Peyer's patch (tissue), 4 donors: ENCODE measurements at regions not wholly inside any gene's neighbourhood (a gene's known extent, or its start where the extent isn't known, plus 50 kb on each side); places are given as distances from the start of the nearest gene placed in this dataset.

Source experiments
- DNase-seq, 3 donors: peaks; one replicate each; pipeline ENCODE4 v3.0.0-alpha.2; 2017 to 2019
- H3K27ac ChIP-seq, 4 donors: fragments of 200-600 bp; sonication (generic); one replicate each; pipeline ENCODE4 v1.5.1; 2016 to 2019
- H3K27me3 ChIP-seq, 2 donors: fragments of 200-600 bp; sonication (generic); one replicate each; pipeline ENCODE4 v1.5.1; 2019
- H3K36me3 ChIP-seq, 3 donors: fragments of 200-600 bp; sonication (generic); one replicate each; pipeline ENCODE4 v1.5.1; 2016 to 2019
- H3K4me1 ChIP-seq, 4 donors: fragments of 200-600 bp; sonication (generic); one replicate each; pipeline ENCODE4 v1.5.1; 2016 to 2019
- H3K4me3 ChIP-seq, 4 donors: fragments of 200-600 bp; sonication (generic); 1 replicate in 3 of 4; 2 replicates in 1 of 4; pipeline ENCODE4 v1.5.1; 2016 to 2019; ENCODE audit warnings: mild to moderate bottlenecking in 1 of 4
- H3K9me3 ChIP-seq, 4 donors: fragments of 200-600 bp; sonication (generic); one replicate each; pipeline ENCODE4 v1.5.1; 2016 to 2019; ENCODE audit warnings: mild to moderate bottlenecking in 1 of 4
- POLR2A ChIP-seq, 2 donors: fragments of 450-650 bp; IDR thresholded peaks; one replicate each; pipeline ENCODE4 v1.5.1; 2017; ENCODE audit warnings: antibody characterized with exemption in 2 of 2, mild to moderate bottlenecking in 2 of 2, moderate library complexity in 2 of 2
- TF ChIP-seq, protein P1 (sequence below), 6 experiments: fragments of 450-650 bp in 4 of 6; fragments of 200-600 bp in 2 of 6; sonication (generic) in 1 of 6; IDR thresholded peaks; one replicate each; pipeline ENCODE4 v1.5.1; 2017 to 2019; ENCODE audit warnings: antibody characterized with exemption in 6 of 6, mild to moderate bottlenecking in 3 of 6, moderate library complexity in 1 of 6

DNA sequence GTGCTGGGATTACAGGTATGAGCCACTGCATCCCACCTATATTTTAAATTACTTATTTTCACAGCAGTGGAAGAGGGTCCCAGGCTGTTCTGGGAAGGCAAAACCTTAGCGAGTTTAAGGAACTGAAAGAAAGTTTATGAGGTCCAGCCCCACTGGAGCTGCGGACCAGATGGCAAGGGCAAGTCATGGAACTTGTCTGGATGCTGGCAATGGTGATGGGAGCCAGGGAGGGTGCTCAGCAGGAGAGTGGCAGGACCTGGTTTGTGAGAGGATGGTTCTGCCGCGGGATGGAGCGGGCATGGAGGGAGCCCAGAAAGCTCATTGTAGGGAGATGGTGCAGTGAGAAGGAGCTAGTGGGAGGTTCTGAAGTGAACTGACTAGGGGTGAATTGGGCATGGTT, 50.6 kb upstream of the SLC45A1 start:
- Histone ChIP-seq H3K27ac (no peak overlapping the region), H3K4me1 (no peaks in the 10 kb centered on the region), H3K9me3 (no peaks in the 10 kb centered on the region), H3K27me3 (no peaks in the 10 kb centered on the region), H3K4me3 (no peak overlapping the region), H3K36me3 (no peaks in the 10 kb centered on the region)
- TF ChIP-seq, protein P1, sequence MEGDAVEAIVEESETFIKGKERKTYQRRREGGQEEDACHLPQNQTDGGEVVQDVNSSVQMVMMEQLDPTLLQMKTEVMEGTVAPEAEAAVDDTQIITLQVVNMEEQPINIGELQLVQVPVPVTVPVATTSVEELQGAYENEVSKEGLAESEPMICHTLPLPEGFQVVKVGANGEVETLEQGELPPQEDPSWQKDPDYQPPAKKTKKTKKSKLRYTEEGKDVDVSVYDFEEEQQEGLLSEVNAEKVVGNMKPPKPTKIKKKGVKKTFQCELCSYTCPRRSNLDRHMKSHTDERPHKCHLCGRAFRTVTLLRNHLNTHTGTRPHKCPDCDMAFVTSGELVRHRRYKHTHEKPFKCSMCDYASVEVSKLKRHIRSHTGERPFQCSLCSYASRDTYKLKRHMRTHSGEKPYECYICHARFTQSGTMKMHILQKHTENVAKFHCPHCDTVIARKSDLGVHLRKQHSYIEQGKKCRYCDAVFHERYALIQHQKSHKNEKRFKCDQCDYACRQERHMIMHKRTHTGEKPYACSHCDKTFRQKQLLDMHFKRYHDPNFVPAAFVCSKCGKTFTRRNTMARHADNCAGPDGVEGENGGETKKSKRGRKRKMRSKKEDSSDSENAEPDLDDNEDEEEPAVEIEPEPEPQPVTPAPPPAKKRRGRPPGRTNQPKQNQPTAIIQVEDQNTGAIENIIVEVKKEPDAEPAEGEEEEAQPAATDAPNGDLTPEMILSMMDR (IDR thresholded peaks at IDR 0.05) = no peak
- TF ChIP-seq POLR2A (IDR thresholded peaks at IDR 0.05) = no peak
- DNase-seq = no peak

GRCh38 chr1:8266436-8267165, 51.3 kb upstream of the SLC45A1 start:
- Histone ChIP-seq H3K4me1 (no peaks in the 10 kb centered on the region), H3K4me3 (no peak overlapping the region), H3K36me3 (no peaks in the 10 kb centered on the region), H3K9me3 (no peaks in the 10 kb centered on the region), H3K27ac (peak overlapping the region in 1 of 4 donors; percentile 19), H3K27me3 (no peaks in the 10 kb centered on the region)
- DNase-seq = no peak
- TF ChIP-seq, protein P1 (IDR thresholded peaks at IDR 0.05) = no peak
- TF ChIP-seq POLR2A (IDR thresholded peaks at IDR 0.05) = no peak

DNA sequence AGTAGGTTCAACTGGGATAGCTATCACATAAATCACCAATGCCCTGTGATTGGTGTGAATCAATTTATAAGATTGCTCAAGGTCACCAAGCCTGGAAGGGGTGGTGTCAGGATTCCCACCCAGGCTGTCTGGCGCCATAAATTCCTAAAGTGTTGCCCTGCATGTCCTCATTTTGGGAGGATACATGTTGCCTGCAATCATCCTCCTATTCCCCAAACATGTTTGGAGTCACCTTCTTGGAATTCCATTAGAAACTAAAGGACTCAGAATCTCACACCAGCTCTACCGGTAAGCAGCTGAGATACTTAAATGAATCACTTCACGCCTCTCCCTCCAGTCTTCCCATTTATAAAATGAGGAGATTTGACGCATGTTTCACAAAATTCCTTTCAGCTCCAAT, 54.1 kb upstream of the SLC45A1 start:
- Histone ChIP-seq H3K4me3 (no peak overlapping the region), H3K27me3 (no peaks in the 10 kb centered on the region), H3K4me1 (peaks cover 0 to 11% (median 3%) of the 10 kb centered on the region in 4 donors), H3K9me3 (no peaks in the 10 kb centered on the region), H3K27ac (no peak overlapping the region), H3K36me3 (no peaks in the 10 kb centered on the region)
- TF ChIP-seq, protein P1 (IDR thresholded peaks at IDR 0.05) = no peak
- TF ChIP-seq POLR2A (IDR thresholded peaks at IDR 0.05) = no peak
- DNase-seq = no peak

- Histone ChIP-seq H3K27ac (no peak overlapping the region), H3K36me3 (no peaks in the 10 kb centered on the region)
- TF ChIP-seq POLR2A (IDR thresholded peaks at IDR 0.05) = no peak
- TF ChIP-seq, protein P1 (IDR thresholded peaks at IDR 0.05) = no peak
Measured at GRCh38 chr1:8261398-8261762, 56.5 kb upstream of the SLC45A1 start.

DNA sequence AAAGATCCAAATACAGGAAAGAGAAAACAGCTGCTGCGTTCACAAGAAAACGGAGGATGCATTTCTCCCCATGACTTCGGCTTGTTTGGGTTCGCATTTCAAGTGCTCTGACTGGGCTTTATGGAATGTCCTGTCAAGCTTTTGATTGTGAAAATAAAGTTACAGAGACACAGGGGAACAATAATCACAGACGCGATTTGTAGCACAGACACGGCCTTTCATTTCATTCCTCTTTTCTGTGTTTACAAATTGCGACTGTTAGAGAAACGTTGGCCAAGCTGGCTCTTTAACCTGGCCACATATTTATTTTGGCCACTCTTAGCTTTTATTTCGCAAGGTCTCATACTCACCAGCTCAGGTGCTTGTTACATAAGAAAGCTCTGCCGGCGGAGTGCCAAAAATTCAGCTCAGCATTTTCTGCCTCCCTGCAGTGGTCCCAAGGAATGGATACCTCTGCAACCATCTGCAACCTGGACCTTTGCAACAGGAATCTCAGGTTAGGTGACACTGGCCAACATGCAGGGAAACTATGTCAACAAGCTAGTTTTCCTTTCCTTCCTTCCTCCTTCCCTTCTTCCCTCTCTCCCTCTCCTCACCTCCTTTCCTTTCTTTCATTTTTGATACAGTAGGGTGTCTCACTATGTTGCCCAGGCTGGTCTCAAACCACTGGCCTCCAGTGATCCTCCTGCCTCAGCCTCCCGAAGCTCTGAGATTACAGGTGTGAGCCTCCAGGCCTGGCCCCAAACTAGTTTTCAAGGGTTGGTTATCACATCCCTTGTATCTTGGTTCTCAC, 58.2 kb upstream of the SLC45A1 start:
- TF ChIP-seq POLR2A (IDR thresholded peaks at IDR 0.05) = peak in 1 of 2 donors; percentile 44
- TF ChIP-seq, protein P1 (IDR thresholded peaks at IDR 0.05) = no peak
- Histone ChIP-seq H3K4me1 (peaks cover 0 to 24% (median 3%) of the 10 kb centered on the region in 4 donors), H3K27ac (peak overlapping the region in 3 of 4 donors; percentile 55 to 93 (median 76)), H3K4me3 (peak overlapping the region in 2 of 4 donors; percentile 1 to 38), H3K36me3 (no peaks in the 10 kb centered on the region), H3K9me3 (no peaks in the 10 kb centered on the region), H3K27me3 (no peaks in the 10 kb centered on the region)
- peak in 2 of 3 donors; percentile 55 to 57 for DNase-seq

More at GRCh38 chr1:8261398-8261762, 56.5 kb upstream of the SLC45A1 start:
- peaks cover 0 to 24% (median 3%) of the 10 kb centered on the region in 4 donors for H3K4me1 ChIP-seq
- no peak overlapping the region for H3K4me3 ChIP-seq
- no peaks in the 10 kb centered on the region for H3K9me3 ChIP-seq
- H3K27me3 ChIP-seq = no peaks in the 10 kb centered on the region
- no peak for DNase-seq
